ENCODE measurements at regions not wholly inside any gene's neighbourhood (a gene's known extent, or its start where the extent isn't known, plus 50 kb on each side); places are given as distances from the start of the nearest gene placed in this dataset.
"Not testable (repeated sequence)": the region's sequence is repeated elsewhere in the genome, so short reads cannot be mapped to it uniquely, and the experiment has no call there.

DNA sequence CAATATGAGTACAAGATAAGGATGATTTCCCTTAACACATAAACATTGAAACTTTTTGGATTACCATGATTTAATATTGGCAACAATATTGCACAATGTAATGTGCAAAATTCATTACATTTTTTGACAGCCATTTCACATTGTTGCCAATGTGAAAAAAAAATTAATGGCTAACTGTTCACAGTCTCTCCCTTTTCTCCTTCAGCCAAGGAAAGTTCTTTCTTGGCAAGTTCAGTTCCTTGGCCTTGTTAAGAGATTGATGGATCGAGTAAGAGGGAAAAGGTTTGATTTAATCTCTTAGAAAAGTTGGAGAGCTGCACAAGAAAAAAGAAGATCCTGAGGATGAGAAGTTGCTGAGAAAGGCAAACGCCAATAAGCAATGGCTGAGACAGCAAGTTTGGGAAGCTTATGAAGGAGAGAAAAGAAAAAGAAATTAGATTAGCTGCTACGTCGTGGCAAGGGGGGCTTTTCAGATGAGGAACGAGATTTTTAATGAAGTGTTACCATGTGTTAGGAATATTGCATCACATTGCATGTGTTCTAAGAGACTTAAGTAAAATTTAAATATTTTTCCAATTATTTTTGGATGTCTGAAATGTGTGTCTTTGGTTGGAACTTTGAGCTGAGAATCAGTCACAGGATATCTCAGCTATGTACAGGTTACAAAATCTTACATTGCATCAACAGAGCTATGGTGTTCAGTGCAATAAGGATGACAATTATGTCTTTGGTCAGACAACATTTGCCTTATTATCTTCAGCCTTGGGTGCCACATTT is 61.4 kb upstream of the ZNF280D start:
- Histone ChIP-seq H3K4me1 (no peaks in the 10 kb centered on the region), H3K27me3 (no peaks in the 10 kb centered on the region), H3K4me3 (no peak overlapping the region), H3K36me3 (no peaks in the 10 kb centered on the region), H3K27ac (no peak overlapping the region), H3K9me3 (no peaks in the 10 kb centered on the region)
- no peak for DNase-seq
- TF ChIP-seq POLR2A (IDR thresholded peaks at IDR 0.05), result no peak
- TF ChIP-seq, protein P1, sequence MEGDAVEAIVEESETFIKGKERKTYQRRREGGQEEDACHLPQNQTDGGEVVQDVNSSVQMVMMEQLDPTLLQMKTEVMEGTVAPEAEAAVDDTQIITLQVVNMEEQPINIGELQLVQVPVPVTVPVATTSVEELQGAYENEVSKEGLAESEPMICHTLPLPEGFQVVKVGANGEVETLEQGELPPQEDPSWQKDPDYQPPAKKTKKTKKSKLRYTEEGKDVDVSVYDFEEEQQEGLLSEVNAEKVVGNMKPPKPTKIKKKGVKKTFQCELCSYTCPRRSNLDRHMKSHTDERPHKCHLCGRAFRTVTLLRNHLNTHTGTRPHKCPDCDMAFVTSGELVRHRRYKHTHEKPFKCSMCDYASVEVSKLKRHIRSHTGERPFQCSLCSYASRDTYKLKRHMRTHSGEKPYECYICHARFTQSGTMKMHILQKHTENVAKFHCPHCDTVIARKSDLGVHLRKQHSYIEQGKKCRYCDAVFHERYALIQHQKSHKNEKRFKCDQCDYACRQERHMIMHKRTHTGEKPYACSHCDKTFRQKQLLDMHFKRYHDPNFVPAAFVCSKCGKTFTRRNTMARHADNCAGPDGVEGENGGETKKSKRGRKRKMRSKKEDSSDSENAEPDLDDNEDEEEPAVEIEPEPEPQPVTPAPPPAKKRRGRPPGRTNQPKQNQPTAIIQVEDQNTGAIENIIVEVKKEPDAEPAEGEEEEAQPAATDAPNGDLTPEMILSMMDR (IDR thresholded peaks at IDR 0.05), result no peak

DNA sequence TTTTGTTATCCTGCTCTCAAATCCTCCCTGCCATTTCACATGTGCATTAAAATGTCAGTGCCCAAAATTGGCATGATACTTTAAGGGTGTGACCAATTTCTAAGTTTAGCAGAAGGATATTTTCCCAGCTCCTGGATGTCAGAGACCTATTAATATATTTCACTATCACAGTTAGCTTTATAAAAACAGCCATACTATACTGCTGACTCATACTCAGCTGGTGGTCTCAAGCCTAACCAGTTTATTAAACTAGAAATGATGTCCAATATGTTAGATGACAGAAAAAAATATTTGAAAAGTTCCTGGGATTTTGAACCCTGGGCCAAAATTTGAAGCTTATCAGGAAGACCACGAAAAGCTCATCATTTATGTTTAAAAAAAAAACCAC is 60.9 kb upstream of the ZNF280D start:
- DNase-seq, result no peak
- H3K9me3 ChIP-seq, result no peaks in the 10 kb centered on the region
- no peaks in the 10 kb centered on the region for H3K4me1 ChIP-seq
- H3K27me3 ChIP-seq, result no peaks in the 10 kb centered on the region
- TF ChIP-seq, protein P1 (IDR thresholded peaks at IDR 0.05), result no peak
- no peak for TF ChIP-seq POLR2A (IDR thresholded peaks at IDR 0.05)
- no peaks in the 10 kb centered on the region for H3K36me3 ChIP-seq
- H3K4me3 ChIP-seq, result no peak overlapping the region
- H3K27ac ChIP-seq, result no peak overlapping the region

DNA sequence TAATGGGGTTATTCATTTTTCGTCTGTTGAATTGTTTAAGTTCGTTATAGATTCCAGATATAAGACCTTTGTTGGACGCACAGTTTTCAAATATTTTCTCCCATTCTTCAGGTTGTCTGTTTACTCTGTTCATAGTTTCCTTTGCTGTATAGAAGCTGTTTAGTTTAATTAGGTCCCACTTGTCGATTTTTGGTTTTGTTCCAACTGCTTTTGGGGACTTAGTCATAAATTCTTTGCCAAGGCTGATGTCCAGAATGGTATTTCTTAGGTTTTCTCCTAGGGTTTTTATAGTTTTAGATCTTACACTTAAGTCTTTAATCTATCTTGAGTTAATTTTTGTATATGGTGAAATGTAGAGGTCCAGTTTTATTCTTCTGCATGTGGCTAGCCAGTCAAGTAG is 58.9 kb upstream of the ZNF280D start:
- no peak for TF ChIP-seq POLR2A (IDR thresholded peaks at IDR 0.05)
- TF ChIP-seq, protein P1 (IDR thresholded peaks at IDR 0.05), result no peak
- Histone ChIP-seq H3K4me3 (no peak overlapping the region), H3K4me1 (no peaks in the 10 kb centered on the region), H3K27me3 (no peaks in the 10 kb centered on the region), H3K36me3 (no peaks in the 10 kb centered on the region), H3K27ac (no peak overlapping the region), H3K9me3 (no peaks in the 10 kb centered on the region)
- no peak for DNase-seq

DNA sequence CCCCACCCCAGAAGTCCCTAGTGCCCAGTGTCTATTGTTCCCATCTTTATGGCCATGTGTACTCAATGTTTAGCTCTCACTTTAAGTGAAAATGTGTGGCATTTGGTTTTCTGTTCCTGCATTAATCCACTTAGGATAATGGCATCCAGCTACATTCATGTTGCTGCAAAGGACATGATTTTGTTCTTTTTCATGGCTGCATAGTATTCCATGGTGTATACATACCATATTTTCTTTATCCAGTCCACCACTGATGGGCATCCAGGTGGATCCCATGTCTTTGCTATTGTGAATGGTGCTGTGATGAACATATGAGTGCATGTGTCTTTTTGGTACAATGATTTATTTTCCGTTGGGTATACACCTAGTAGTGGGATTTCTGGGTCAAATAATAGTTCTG is 58.2 kb upstream of the ZNF280D start:
- not testable (repeated sequence) for H3K27me3 ChIP-seq, H3K4me1 ChIP-seq, DNase-seq, H3K4me3 ChIP-seq, H3K9me3 ChIP-seq, H3K36me3 ChIP-seq, H3K27ac ChIP-seq

DNA sequence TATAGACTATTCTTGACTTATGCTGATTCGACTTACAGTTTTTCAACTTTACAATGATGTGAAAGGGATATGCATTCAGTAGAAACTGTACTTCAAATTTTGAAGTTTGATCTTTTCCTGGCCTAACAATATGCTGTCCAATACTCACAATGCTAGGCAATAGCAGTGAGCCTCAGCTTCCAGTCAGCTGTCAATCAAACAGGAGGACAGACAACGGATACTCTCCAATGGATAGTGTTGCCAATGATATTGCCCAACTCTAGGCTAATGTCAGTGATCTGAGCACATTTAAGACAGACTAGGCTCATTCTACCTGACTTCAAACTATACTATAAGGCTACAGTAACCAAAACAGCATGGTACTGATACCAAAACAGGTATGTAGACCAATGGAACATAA is 55.0 kb upstream of the ZNF280D start:
- Histone ChIP-seq H3K4me1 (no peaks in the 10 kb centered on the region), H3K4me3 (no peak overlapping the region), H3K27me3 (no peaks in the 10 kb centered on the region), H3K36me3 (no peaks in the 10 kb centered on the region), H3K27ac (no peak overlapping the region), H3K9me3 (no peaks in the 10 kb centered on the region)
- DNase-seq, result no peak
- no peak for TF ChIP-seq POLR2A (IDR thresholded peaks at IDR 0.05)
- TF ChIP-seq, protein P1 (IDR thresholded peaks at IDR 0.05), result no peak

DNA sequence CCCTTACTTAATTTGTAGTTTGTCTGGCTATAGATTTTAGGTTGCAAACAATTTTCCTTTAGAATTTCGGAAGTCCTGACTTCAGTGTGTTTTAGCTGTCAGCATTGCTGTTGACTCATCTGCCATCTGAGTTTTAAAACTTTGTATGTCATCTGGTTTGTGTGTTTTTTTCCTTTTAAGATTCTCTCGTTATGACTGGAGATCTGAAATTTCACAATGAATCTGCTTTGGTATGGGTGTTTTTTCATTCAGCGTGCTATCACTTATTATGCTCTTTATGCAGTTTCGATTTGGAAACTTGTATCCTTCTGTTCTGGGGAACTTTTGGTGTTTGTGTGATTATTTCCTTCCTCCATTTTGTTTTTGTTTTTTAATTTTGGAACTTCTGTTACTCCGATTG is 53.7 kb upstream of the ZNF280D start:
- H3K27me3 ChIP-seq, result no peaks in the 10 kb centered on the region
- H3K4me1 ChIP-seq, result no peaks in the 10 kb centered on the region
- TF ChIP-seq, protein P1 (IDR thresholded peaks at IDR 0.05), result no peak
- no peak for TF ChIP-seq POLR2A (IDR thresholded peaks at IDR 0.05)
- no peak overlapping the region for H3K4me3 ChIP-seq
- H3K27ac ChIP-seq, result no peak overlapping the region
- H3K36me3 ChIP-seq, result no peaks in the 10 kb centered on the region
- H3K9me3 ChIP-seq, result no peaks in the 10 kb centered on the region
- no peak for DNase-seq
